GM23248 (cell line): ENCODE measurements at regions not wholly inside any gene's neighbourhood (a gene's known extent, or its start where the extent isn't known, plus 50 kb on each side); places are given as distances from the start of the nearest gene placed in this dataset.

Source experiments
- DNase-seq: peaks from one replicate; pipeline ENCODE4 v3.0.0-alpha.2; 2015
- H2AFZ ChIP-seq: fragments of 200-600 bp; sonication (generic); 2 replicates; pipeline ENCODE4 v1.6.1; 2016; ENCODE audit warnings: antibody characterized with exemption
- H3F3A ChIP-seq: fragments of 200-600 bp; sonication (generic); 2 replicates; pipeline ENCODE4 v1.6.1; 2016; ENCODE audit warnings: mild to moderate bottlenecking, antibody characterized with exemption, mixed run types; ENCODE audit not compliant: insufficient read depth
- H3K27ac ChIP-seq: fragments of 200-600 bp; sonication (generic); 2 replicates; pipeline ENCODE4 v1.5.1; 2016; ENCODE audit warnings: mild to moderate bottlenecking
- H3K27me3 ChIP-seq: fragments of 200-600 bp; sonication (generic); replicated peaks from 2 replicates; pipeline ENCODE4 v1.6.1; 2016; ENCODE audit warnings: mild to moderate bottlenecking; ENCODE audit not compliant: insufficient read depth
- H3K36me3 ChIP-seq: fragments of 200-600 bp; sonication (generic); 2 replicates; pipeline ENCODE4 v1.6.1; 2016; ENCODE audit warnings: low read depth, mild to moderate bottlenecking
- H3K4me1 ChIP-seq: fragments of 200-600 bp; sonication (generic); 2 replicates; pipeline ENCODE4 v1.6.1; 2016; ENCODE audit warnings: mild to moderate bottlenecking; ENCODE audit not compliant: insufficient read depth
- H3K4me2 ChIP-seq: fragments of 200-600 bp; sonication (generic); one replicate; pipeline ENCODE4 v1.6.1; 2016; ENCODE audit warnings: mild to moderate bottlenecking; ENCODE audit not compliant: unreplicated experiment
- H3K4me3 ChIP-seq: fragments of 200-600 bp; sonication (generic); 2 replicates; pipeline ENCODE4 v1.5.1; 2016; ENCODE audit warnings: mild to moderate bottlenecking
- H3K79me2 ChIP-seq: fragments of 200-600 bp; sonication (generic); 2 replicates; pipeline ENCODE4 v1.6.1; 2016; ENCODE audit warnings: mild to moderate bottlenecking; ENCODE audit not compliant: insufficient read depth
- H3K9ac ChIP-seq: fragments of 200-600 bp; sonication (generic); 2 replicates; pipeline ENCODE4 v1.6.1; 2016; ENCODE audit warnings: mild to moderate bottlenecking
- H3K9me2 ChIP-seq: fragments of 200-600 bp; sonication (generic); 2 replicates; pipeline ENCODE4 v1.6.1; 2016; ENCODE audit warnings: mixed run types, mild to moderate bottlenecking, moderate library complexity; ENCODE audit not compliant: insufficient read depth
- H3K9me3 ChIP-seq: fragments of 200-600 bp; sonication (generic); one replicate; pipeline ENCODE4 v1.6.1; 2017; ENCODE audit warnings: low read depth
- H4K20me1 ChIP-seq: fragments of 200-600 bp; sonication (generic); 2 replicates; pipeline ENCODE4 v1.6.0; 2016; ENCODE audit not compliant: insufficient read depth
- EZH2 ChIP-seq: fragments of 200-600 bp; sonication (generic); IDR thresholded peaks from 2 replicates; pipeline ENCODE4 v1.6.1; 2018; ENCODE audit warnings: antibody characterized with exemption, mild to moderate bottlenecking; ENCODE audit not compliant: insufficient read depth, poor library complexity, severe bottlenecking
- EZH2phosphoT487 ChIP-seq: fragments of 200-600 bp; sonication (generic); IDR thresholded peaks from 2 replicates; pipeline ENCODE4 v1.6.1; 2018; ENCODE audit warnings: antibody characterized with exemption, moderate library complexity, mild to moderate bottlenecking, low read depth; ENCODE audit not compliant: insufficient read depth
- WGBS, 2 experiments: methylation state at CpG; one replicate each; pipeline ENCODE4 v1.1.6; 2015 to 2017; ENCODE audit warnings: low lambda C conversion rate in 2 of 2, low coverage in 1 of 2; ENCODE audit errors: missing lambda C conversion rate in 2 of 2; 5-methylcytosine and 5-hydroxymethylcytosine counted together
- in situ Hi-C: fragments of 300-500 bp; cut with MboI; formaldehyde crosslinking; loops from 2 replicates; pipeline ENCODE4 v1.15.0; 2020

DNA sequence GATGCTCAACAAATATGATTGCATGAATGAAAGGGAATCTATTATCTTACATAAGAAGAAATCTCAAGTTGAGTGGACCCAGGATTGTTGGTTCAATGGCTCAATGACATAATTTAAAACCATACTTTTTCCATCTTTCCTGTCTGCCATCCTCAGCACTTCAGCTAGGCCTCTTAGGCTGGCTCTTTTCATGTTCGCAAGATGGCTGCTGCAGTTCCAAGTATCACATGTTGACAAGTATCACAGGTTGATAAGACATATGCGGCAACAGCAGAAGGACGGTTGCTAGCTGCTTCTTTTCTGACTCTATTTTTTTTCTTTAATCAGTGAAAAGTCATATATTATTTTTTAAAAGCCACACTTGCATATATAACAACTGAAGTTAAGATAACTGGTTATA lies 79.0 kb upstream of the CDK6 start:
- Histone ChIP-seq H4K20me1 (no peaks in the 10 kb centered on the region), H3K4me1 (peaks cover 13% of the 10 kb centered on the region), H3K36me3 (no peaks in the 10 kb centered on the region), H3K79me2 (no peaks in the 10 kb centered on the region), H3K4me3 (no peak overlapping the region), H3K4me2 (no peak overlapping the region), H3K27ac (no peak overlapping the region), H3K9ac (no peak overlapping the region), H3F3A (0 out of 2 replicates have a peak, but pooled peaks cover 12% of the 10 kb centered on the region), H3K9me3 (no peaks in the 10 kb centered on the region), H3K27me3 (no peaks in the 10 kb centered on the region), H3K9me2 (no peaks in the 10 kb centered on the region), H2AFZ (no peak overlapping the region)
- in situ Hi-C loops: no loop called here
- no peak for DNase-seq
- no peak for TF ChIP-seq EZH2phosphoT487
- TF ChIP-seq EZH2: no peak
- 93 to 96% methylated on average over 3 of the region's 3 CpGs for WGBS, 2 experiments

DNA sequence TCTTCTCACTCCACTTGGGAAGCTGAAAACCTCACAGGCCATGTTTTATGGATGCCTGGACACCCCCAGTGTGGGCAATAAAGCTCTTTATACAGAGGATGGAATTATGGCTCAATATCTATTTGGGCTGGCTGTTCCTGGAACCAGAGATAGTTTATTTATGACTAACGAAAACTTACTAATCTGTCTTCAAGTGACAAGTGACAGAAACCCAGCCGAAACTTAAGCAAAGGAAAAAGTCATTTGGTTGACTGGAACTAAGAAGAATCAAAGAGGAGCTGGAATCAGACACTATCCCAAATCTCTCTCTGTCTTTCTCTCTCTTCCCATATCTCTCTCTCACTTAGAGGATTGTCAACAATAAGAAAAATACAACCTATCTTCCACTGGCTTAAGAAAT lies 78.3 kb upstream of the CDK6 start:
- in situ Hi-C loops: no loop called here
- no peak overlapping the region for H2AFZ ChIP-seq
- H3K4me2 ChIP-seq: no peak overlapping the region
- no peaks in the 10 kb centered on the region for H4K20me1 ChIP-seq
- no peaks in the 10 kb centered on the region for H3K79me2 ChIP-seq
- 0 out of 2 replicates have a peak, but pooled peaks cover 12% of the 10 kb centered on the region for H3F3A ChIP-seq
- no peak overlapping the region for H3K9ac ChIP-seq
- no peaks in the 10 kb centered on the region for H3K36me3 ChIP-seq
- H3K4me3 ChIP-seq: no peak overlapping the region
- no peak for DNase-seq
- TF ChIP-seq EZH2phosphoT487: no peak
- no peak for TF ChIP-seq EZH2
- no peaks in the 10 kb centered on the region for H3K27me3 ChIP-seq
- WGBS, 2 experiments: 69 to 75% methylated on average over 2 of the region's 2 CpGs
- H3K9me3 ChIP-seq: no peaks in the 10 kb centered on the region
- H3K27ac ChIP-seq: no peak overlapping the region
- peaks cover 13% of the 10 kb centered on the region for H3K4me1 ChIP-seq
- no peaks in the 10 kb centered on the region for H3K9me2 ChIP-seq

DNA sequence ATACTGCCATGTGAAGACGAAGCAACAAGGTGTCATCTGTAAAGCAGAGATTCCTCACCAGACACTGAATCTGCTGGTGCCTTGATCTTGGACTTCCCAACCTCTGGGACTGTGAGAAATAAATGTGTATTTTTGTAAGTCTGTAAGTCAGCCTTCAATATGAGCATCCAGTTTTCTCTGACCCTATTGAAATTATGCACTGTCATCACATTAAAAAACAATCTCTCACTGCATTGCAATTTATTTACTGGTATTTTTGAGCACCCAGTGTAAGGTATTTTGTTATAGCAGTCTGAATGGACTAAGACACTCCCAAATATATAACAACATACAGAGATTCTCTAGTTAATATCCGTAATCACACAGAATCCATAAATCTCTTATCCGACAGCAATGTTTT lies 77.5 kb upstream of the CDK6 start:
- no peak for DNase-seq
- Histone ChIP-seq H3K4me1 (peaks cover 13% of the 10 kb centered on the region), H3K27me3 (no peaks in the 10 kb centered on the region), H3K9ac (no peak overlapping the region), H3K79me2 (no peaks in the 10 kb centered on the region), H3K4me3 (no peak overlapping the region), H3K4me2 (no peak overlapping the region), H3K27ac (no peak overlapping the region), H3K9me3 (no peaks in the 10 kb centered on the region), H3F3A (0 out of 2 replicates have a peak, but pooled peaks cover 12% of the 10 kb centered on the region), H2AFZ (no peak overlapping the region), H3K9me2 (no peaks in the 10 kb centered on the region), H4K20me1 (no peaks in the 10 kb centered on the region), H3K36me3 (no peaks in the 10 kb centered on the region)
- in situ Hi-C loops: no loop called here
- no peak for TF ChIP-seq EZH2phosphoT487
- no peak for TF ChIP-seq EZH2
- 83 to 87% methylated on average over 3 of the region's 3 CpGs for WGBS, 2 experiments

DNA sequence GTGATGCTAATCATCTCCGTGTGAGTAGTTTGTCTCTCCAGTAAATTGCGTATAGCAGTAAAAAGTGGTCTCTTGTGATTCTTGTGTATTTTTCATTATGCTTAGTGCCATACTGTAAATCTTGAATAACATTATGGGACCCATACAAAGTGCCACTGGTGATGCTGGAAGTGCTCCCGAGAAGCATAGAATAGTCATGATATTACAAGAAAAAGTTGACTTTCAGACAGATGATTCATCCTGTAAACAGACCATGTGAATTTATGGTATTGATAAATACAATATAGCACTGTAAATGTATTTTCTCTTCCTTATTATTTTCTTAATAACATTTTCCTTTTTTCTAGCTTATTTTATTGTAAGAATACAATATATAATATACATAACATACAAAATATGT lies 74.6 kb upstream of the CDK6 start:
- no peaks in the 10 kb centered on the region for H3K27me3 ChIP-seq
- H3F3A ChIP-seq: no peaks in the 10 kb centered on the region
- no peak overlapping the region for H3K4me2 ChIP-seq
- H3K4me1 ChIP-seq: no peaks in the 10 kb centered on the region
- no peaks in the 10 kb centered on the region for H3K79me2 ChIP-seq
- WGBS, 2 experiments: 93 to 96% methylated on average over 3 of the region's 3 CpGs
- no peaks in the 10 kb centered on the region for H3K9me3 ChIP-seq
- no peak overlapping the region for H3K9ac ChIP-seq
- in situ Hi-C loops: no loop called here
- no peaks in the 10 kb centered on the region for H4K20me1 ChIP-seq
- no peak overlapping the region for H3K4me3 ChIP-seq
- no peak overlapping the region for H3K27ac ChIP-seq
- H2AFZ ChIP-seq: no peak overlapping the region
- no peaks in the 10 kb centered on the region for H3K36me3 ChIP-seq
- TF ChIP-seq EZH2: no peak
- no peak for TF ChIP-seq EZH2phosphoT487
- no peaks in the 10 kb centered on the region for H3K9me2 ChIP-seq
- no peak for DNase-seq
